Choroid plexus epithelial cell (primary cell): ENCODE measurements at regions not wholly inside any gene's neighbourhood (a gene's known extent, or its start where the extent isn't known, plus 50 kb on each side); places are given as distances from the start of the nearest gene placed in this dataset.
"Not testable (repeated sequence)": the region's sequence is repeated elsewhere in the genome, so short reads cannot be mapped to it uniquely, and the experiment has no call there.

Source experiments
- DNase-seq: peaks from one replicate; pipeline ENCODE4 v3.0.0-alpha.2; 2010; ENCODE audit warnings: low read depth
- H3K4me3 ChIP-seq: 2 replicates; pipeline ENCODE4 v1.5.1; 2011; ENCODE audit warnings: low read depth, mild to moderate bottlenecking, control low read depth, low read length, moderate library complexity
- CTCF ChIP-seq: conservative IDR thresholded peaks from 2 replicates; pipeline ENCODE4 v1.5.1; 2011; ENCODE audit warnings: low read depth, mild to moderate bottlenecking, control low read depth, inconsistent platforms, low read length, moderate library complexity

GRCh38 chr3:26484140-26484539, 138.4 kb upstream of the LRRC3B start:
- DNase-seq = no peak
- TF ChIP-seq CTCF = no peak
- H3K4me3 ChIP-seq = no peak overlapping the region

GRCh38 chr3:26498271-26498670, 124.3 kb upstream of the LRRC3B start:
- no peak for TF ChIP-seq CTCF
- no peak for DNase-seq
- no peak overlapping the region for H3K4me3 ChIP-seq

- DNase-seq = no peak
- H3K4me3 ChIP-seq = no peak overlapping the region
- TF ChIP-seq CTCF = no peak
Observed at GRCh38 chr3:26505399-26505798, 117.2 kb upstream of the LRRC3B start.

GRCh38 chr3:26514445-26515029, 108.0 kb upstream of the LRRC3B start:
- DNase-seq, H3K4me3 ChIP-seq: not testable (repeated sequence)

GRCh38 chr3:26515351-26515750, 107.2 kb upstream of the LRRC3B start:
- no peak for DNase-seq
- no peak for TF ChIP-seq CTCF

GRCh38 chr3:26521261-26521660, 101.3 kb upstream of the LRRC3B start:
- TF ChIP-seq CTCF = no peak
- H3K4me3 ChIP-seq = no peak overlapping the region
- DNase-seq = no peak

More at GRCh38 chr3:26515351-26515750, 107.2 kb upstream of the LRRC3B start:
- no peak overlapping the region for H3K4me3 ChIP-seq

GRCh38 chr3:26522919-26523318, 99.7 kb upstream of the LRRC3B start:
- H3K4me3 ChIP-seq = no peak overlapping the region
- no peak for TF ChIP-seq CTCF
- no peak for DNase-seq
